Panc1 (cell line): ENCODE measurements at regions not wholly inside any gene's neighbourhood (a gene's known extent, or its start where the extent isn't known, plus 50 kb on each side); places are given as distances from the start of the nearest gene placed in this dataset.
A peak's percentile ranks its signal among the peaks of the same experiment; 100 is the strongest.

Source experiments
- ATAC-seq: fragments of 200-7000 bp; cut with Tn5 transposase; 2 replicates; pipeline ENCODE4 v1.9.1; 2020; ENCODE audit warnings: mild to moderate bottlenecking, moderate library complexity
- BruUV-seq: library from RNA; stranded (reverse); fragments of 400-500 nt; replicated peaks from 2 replicates; lab custom pipeline; 2021; lab: Mats Ljungman, UMichigan
- CTCF ChIA-PET: fragments of 300-600 bp; sonication (Branson Sonifier 250); formaldehyde crosslinking; loops from one replicate; lab custom pipeline; 2022; ENCODE audit warnings: antibody characterized with exemption; lab: Charles Lee
- POLR2A ChIA-PET: fragments of 300-600 bp; sonication (Branson Sonifier 250); formaldehyde crosslinking; loops from one replicate; lab custom pipeline; 2022; ENCODE audit warnings: antibody characterized with exemption; lab: Charles Lee
- DNase-seq: peaks from one replicate; pipeline ENCODE4 v3.0.0-alpha.2; 2010; ENCODE audit warnings: low read depth, low spot score
- H3K27ac ChIP-seq: 2 replicates; pipeline ENCODE4 v1.5.1; 2011; ENCODE audit warnings: mild to moderate bottlenecking, low read length, inconsistent platforms
- H3K27me3 ChIP-seq: fragments of 200-500 bp; sonication (Bioruptor generic); 2 replicates; pipeline ENCODE4 v1.6.0; 2014; ENCODE audit warnings: low read length, inconsistent platforms; ENCODE audit not compliant: control insufficient read depth, insufficient read depth
- H3K36me3 ChIP-seq: fragments of 200-500 bp; sonication (Bioruptor generic); 2 replicates; pipeline ENCODE4 v1.5.1; 2014; ENCODE audit warnings: inconsistent platforms, mild to moderate bottlenecking, low read length, moderate library complexity; ENCODE audit not compliant: control insufficient read depth, insufficient read depth
- H3K4me1 ChIP-seq: 2 replicates; pipeline ENCODE4 v1.5.1; 2011; ENCODE audit warnings: inconsistent platforms, mild to moderate bottlenecking, low read length, moderate library complexity; ENCODE audit not compliant: control insufficient read depth, insufficient read depth
- H3K4me3 ChIP-seq, 2 experiments: 2 replicates each; pipeline ENCODE4 v1.5.1; 2011 to 2012; ENCODE audit warnings: low read depth in 2 of 2, low read length in 2 of 2, mild to moderate bottlenecking in 2 of 2, inconsistent platforms in 1 of 2, moderate library complexity in 1 of 2
- H3K9me3 ChIP-seq: fragments of 200-500 bp; sonication (Bioruptor generic); 2 replicates; pipeline ENCODE4 v1.5.1; 2014; ENCODE audit warnings: low read depth, mild to moderate bottlenecking, inconsistent platforms, low read length, moderate library complexity; ENCODE audit not compliant: control insufficient read depth, insufficient read depth
- CTCF ChIP-seq: fragments of 450-650 bp; IDR thresholded peaks from 2 replicates; pipeline ENCODE4 v1.5.1; 2017; ENCODE audit warnings: mild to moderate bottlenecking
- POLR2AphosphoS5 ChIP-seq: IDR thresholded peaks from 2 replicates; pipeline ENCODE4 v1.6.1; 2012; ENCODE audit warnings: mild to moderate bottlenecking, low read depth, low read length, moderate library complexity
- REST ChIP-seq, 2 experiments: IDR thresholded peaks; 2 replicates each; pipeline ENCODE4 v1.6.1; 2011 to 2012; ENCODE audit warnings: low read depth in 2 of 2, control low read depth in 1 of 2, low read length in 1 of 2, mild to moderate bottlenecking in 1 of 2, moderate library complexity in 1 of 2; ENCODE audit not compliant: insufficient read depth in 1 of 2
- SIN3A ChIP-seq: IDR thresholded peaks from 2 replicates; pipeline ENCODE4 v1.6.1; 2012; ENCODE audit warnings: low read depth, mild to moderate bottlenecking, low read length, moderate library complexity, borderline replicate concordance; ENCODE audit not compliant: insufficient read depth
- TCF7L2 ChIP-seq: IDR thresholded peaks from 2 replicates; pipeline ENCODE4 v1.6.1; 2011; ENCODE audit warnings: mild to moderate bottlenecking, low read depth, low read length, inconsistent platforms
- in situ Hi-C: cut with HindIII; loops from 2 replicates; pipeline ENCODE4 v1.10.0; 2016; ENCODE audit warnings: low sequenced_read_pairs, low pct_unique_long_range_greater_than_20kb
- intact Hi-C: fragments of 100-400 bp; cut with micrococcal nuclease; formaldehyde crosslinking; loops from one replicate; pipeline ENCODE4 v1.10.0; 2022; ENCODE audit not compliant: unreplicated experiment

GRCh38 chr2:234676109-234676782, 179.4 kb upstream of the ARL4C start:
- ChIA-PET CTCF (no interaction called here), POLR2A (interaction anchor here (0.6 kb wide), 1 partner anchor 32 kb away, joined by 3 read pairs; no protein-coding TSS in a partner anchor)
- BruUV-seq: no TSS peak
- DNase-seq (no peak), ATAC-seq (no peak)
- peaks cover 16% of the 10 kb centered on the region for H3K4me1 ChIP-seq
- H3K36me3 ChIP-seq: no peaks in the 10 kb centered on the region
- in situ Hi-C loops (no loop called here), intact Hi-C loops (no loop called here)
- TF ChIP-seq TCF7L2 (no peak), POLR2AphosphoS5 (no peak)
- H3K4me3 ChIP-seq: no peak overlapping the region
- H3K27ac ChIP-seq: no peak overlapping the region
- H3K9me3 ChIP-seq: no peaks in the 10 kb centered on the region
- no peaks in the 10 kb centered on the region for H3K27me3 ChIP-seq

- H3K27ac ChIP-seq: peak overlapping the region; percentile 45; the same call in 1 of the 2 replicates
Measured at GRCh38 chr2:234674781-234675201, 177.9 kb upstream of the ARL4C start.

More at GRCh38 chr2:234674781-234675201, 177.9 kb upstream of the ARL4C start:
- no peak overlapping the region for H3K4me3 ChIP-seq
- peaks cover 9% of the 10 kb centered on the region for H3K4me1 ChIP-seq
- ChIA-PET POLR2A (interaction anchor here (0.6 kb wide), 1 partner anchor 65 kb away, joined by 4 read pairs; no protein-coding TSS in a partner anchor), CTCF (interaction anchor here (0.6 kb wide), 1 partner anchor 114 kb away, joined by 4 read pairs; no protein-coding TSS in a partner anchor)
- no peaks in the 10 kb centered on the region for H3K27me3 ChIP-seq
- in situ Hi-C loops (no loop called here), intact Hi-C loops (no loop called here)
- DNase-seq (no peak), ATAC-seq (peak; percentile 43; the same call in 1 of the 2 replicates)
- TF ChIP-seq SIN3A (no peak), TCF7L2 (no peak), CTCF (no peak), POLR2AphosphoS5 (no peak), REST (IDR thresholded peaks at IDR 0.05; ENCODE audit: insufficient read depth in 1 of 2, low read depth in 2 of 2, low read length in 1 of 2) (no peak)
- no peaks in the 10 kb centered on the region for H3K36me3 ChIP-seq
- H3K9me3 ChIP-seq: no peaks in the 10 kb centered on the region
- no TSS peak for BruUV-seq
